Mucosa of descending colon (tissue), 3 donors: ENCODE measurements at regions not wholly inside any gene's neighbourhood (a gene's known extent, or its start where the extent isn't known, plus 50 kb on each side); places are given as distances from the start of the nearest gene placed in this dataset.

Experiments used
- ATAC-seq: fragments of 200-7000 bp; cut with Tn5 transposase; one replicate; pipeline ENCODE4 v1.9.1; 2020; ENCODE audit warnings: mild to moderate bottlenecking, moderate library complexity
- DNase-seq, 3 donors: peaks; one replicate each; pipeline ENCODE4 v3.0.0-alpha.2; 2020
- H3K36me3 ChIP-seq: fragments of 200-600 bp; one replicate; pipeline ENCODE4 v1.8.0; 2021; ENCODE audit warnings: low read depth, mild to moderate bottlenecking
- H3K4me1 ChIP-seq: fragments of 200-600 bp; one replicate; pipeline ENCODE4 v1.8.0; 2021; ENCODE audit warnings: low read depth, mild to moderate bottlenecking
- H3K4me3 ChIP-seq: fragments of 200-600 bp; one replicate; pipeline ENCODE4 v1.8.0; 2021; ENCODE audit warnings: mild to moderate bottlenecking
- H3K9me3 ChIP-seq: fragments of 200-600 bp; one replicate; pipeline ENCODE4 v1.8.0; 2021; ENCODE audit warnings: mild to moderate bottlenecking
- CTCF ChIP-seq: fragments of 200-600 bp; IDR thresholded peaks from one replicate; pipeline ENCODE4 v1.8.0; 2022; ENCODE audit warnings: antibody characterized with exemption, mild to moderate bottlenecking
- intact Hi-C, 2 donors: fragments of 100-400 bp; cut with DNase I in 1 of 2; cut with micrococcal nuclease in 1 of 2; formaldehyde crosslinking; loops; one replicate each; pipeline versions ENCODE4 v1.11.0 to v1.11.1; 2022; cut with DNase I, micrococcal nuclease
- donor health status: DM: no; HTN: no; CAD: no; lungs with moderate emphysema.
- donor health status: DM: no; HTN: no; CAD: no.
- donor health status: DM: no; HTN: yes; CAD: no.

- Histone ChIP-seq H3K4me1 (no peaks in the 10 kb centered on the region), H3K9me3 (no peaks in the 10 kb centered on the region), H3K36me3 (no peaks in the 10 kb centered on the region), H3K4me3 (no peak overlapping the region)
- ATAC-seq (no peak), DNase-seq (no peak)
- no peak for TF ChIP-seq CTCF
- intact Hi-C loops = no loop called here
Observed at GRCh38 chr2:150355440-150355839, 132.0 kb downstream of the RND3 start.

- no peak for DNase-seq
- no peaks in the 10 kb centered on the region for H3K9me3 ChIP-seq
Observed at GRCh38 chr2:150353376-150353775, 134.1 kb downstream of the RND3 start.

GRCh38 chr2:150351922-150352321 lies 135.5 kb downstream of the RND3 start:
- Histone ChIP-seq H3K36me3 (no peaks in the 10 kb centered on the region), H3K9me3 (no peaks in the 10 kb centered on the region), H3K4me3 (no peak overlapping the region), H3K4me1 (no peaks in the 10 kb centered on the region)
- DNase-seq (no peak), ATAC-seq (no peak)
- no peak for TF ChIP-seq CTCF
- intact Hi-C loops = no loop called here

More at GRCh38 chr2:150353376-150353775, 134.1 kb downstream of the RND3 start:
- intact Hi-C loops = no loop called here
- no peak for TF ChIP-seq CTCF
- Histone ChIP-seq H3K4me3 (no peak overlapping the region), H3K4me1 (no peaks in the 10 kb centered on the region), H3K36me3 (no peaks in the 10 kb centered on the region)
- no peak for ATAC-seq

- no peaks in the 10 kb centered on the region for H3K4me1 ChIP-seq
- no peaks in the 10 kb centered on the region for H3K36me3 ChIP-seq
- H3K4me3 ChIP-seq = no peak overlapping the region
- DNase-seq (no peak), ATAC-seq (no peak)
- intact Hi-C loops = no loop called here
- no peak for TF ChIP-seq CTCF
- H3K9me3 ChIP-seq = no peaks in the 10 kb centered on the region
Observed at GRCh38 chr2:150350500-150350899, 137.0 kb downstream of the RND3 start.

- ATAC-seq (no peak), DNase-seq (no peak)
- no peaks in the 10 kb centered on the region for H3K9me3 ChIP-seq
- H3K4me1 ChIP-seq = peaks cover under 1% of the 10 kb centered on the region
- no peak overlapping the region for H3K4me3 ChIP-seq
- no peaks in the 10 kb centered on the region for H3K36me3 ChIP-seq
- TF ChIP-seq CTCF = no peak
- intact Hi-C loops = no loop called here
Observed at GRCh38 chr2:150346806-150347205, 140.7 kb downstream of the RND3 start.

- no peaks in the 10 kb centered on the region for H3K36me3 ChIP-seq
- no peak for TF ChIP-seq CTCF
- no peak overlapping the region for H3K4me3 ChIP-seq
- peak; percentile 64 for ATAC-seq
- H3K9me3 ChIP-seq = no peaks in the 10 kb centered on the region
- intact Hi-C loops = no loop called here
- DNase-seq = no peak
- H3K4me1 ChIP-seq = peaks cover 3% of the 10 kb centered on the region
Observed at GRCh38 chr2:150341982-150342680, 145.3 kb downstream of the RND3 start.
